CD4-positive, alpha-beta T cell treated with Interleukin-15 for 4 hours (primary cell): ENCODE measurements at regions not wholly inside any gene's neighbourhood (a gene's known extent, or its start where the extent isn't known, plus 50 kb on each side); places are given as distances from the start of the nearest gene placed in this dataset.
"Not testable (repeated sequence)": the region's sequence is repeated elsewhere in the genome, so short reads cannot be mapped to it uniquely, and the experiment has no call there.

Experiments used
- DNase-seq: peaks from one replicate; pipeline ENCODE4 v3.0.0-alpha.2; 2020; ENCODE audit warnings: low spot score

DNA sequence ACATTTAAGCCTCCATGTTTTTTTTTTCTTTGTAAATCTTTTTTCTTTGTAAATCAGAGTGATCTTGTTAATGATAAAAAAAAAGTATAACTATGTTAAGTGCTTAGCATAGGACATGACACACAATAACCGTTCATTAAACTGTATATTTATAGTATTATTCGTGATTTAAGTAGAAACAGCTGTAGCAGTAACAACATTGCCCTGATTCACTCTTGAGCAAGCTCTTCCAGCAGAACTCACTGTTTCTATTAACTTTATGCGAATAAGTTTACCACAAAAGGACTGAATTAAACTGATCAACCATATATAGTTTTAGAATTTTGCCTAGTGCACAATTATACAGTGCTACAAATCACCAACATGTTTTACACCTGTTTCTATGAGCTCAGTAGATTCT is 1338.0 kb upstream of the EYS start:
- DNase-seq, result no peak

GRCh38 chr6:67031451-67031850 is 1324.4 kb upstream of the EYS start:
- DNase-seq, result no peak

DNA sequence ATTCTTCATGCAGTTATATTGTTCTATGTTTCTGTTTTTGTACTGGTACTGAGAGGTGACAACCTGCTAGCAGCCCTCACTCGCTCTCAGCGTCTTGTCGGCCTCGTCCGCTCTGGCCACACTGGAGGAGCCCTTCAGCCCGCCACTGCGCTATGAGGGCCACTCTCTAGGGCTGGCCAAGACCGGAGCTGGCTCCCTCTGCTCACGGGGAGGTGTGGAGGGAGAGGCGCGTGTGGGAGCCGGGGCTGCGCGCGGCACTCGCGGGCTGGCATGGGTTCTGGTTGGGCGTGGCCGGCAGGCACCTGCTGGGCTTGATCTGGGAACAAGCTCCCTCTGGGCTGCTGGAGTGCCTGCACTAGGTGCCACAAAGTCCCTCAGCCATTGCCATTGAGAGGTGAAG is 1323.8 kb upstream of the EYS start:
- DNase-seq, result no peak

GRCh38 chr6:67016921-67017460 is 1310.0 kb upstream of the EYS start:
- DNase-seq, result no peak

GRCh38 chr6:67011441-67011840 is 1304.4 kb upstream of the EYS start:
- DNase-seq, result no peak

DNA sequence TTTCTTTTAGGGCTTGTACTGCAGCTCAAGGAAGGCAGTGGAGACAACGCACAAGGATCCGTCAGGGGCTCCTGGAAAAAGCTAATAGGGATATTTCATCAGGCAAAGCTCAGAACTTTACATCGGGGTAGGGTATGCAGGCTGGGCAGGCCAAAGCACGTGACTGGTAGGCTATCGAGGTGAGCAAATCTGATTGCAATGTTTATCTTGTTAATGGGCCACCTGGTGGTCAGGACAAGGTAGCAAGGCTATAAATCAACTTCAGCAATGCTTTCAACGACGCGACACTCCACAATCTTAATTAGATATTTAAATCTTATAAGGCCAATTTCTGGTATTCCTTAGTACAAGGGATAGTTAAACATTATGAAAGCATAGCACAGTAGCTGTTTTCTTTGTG is 1302.8 kb upstream of the EYS start:
- DNase-seq, result no peak

- DNase-seq, result no peak
Observed at GRCh38 chr6:67003844-67004243, 1296.8 kb upstream of the EYS start.

GRCh38 chr6:67000121-67000520 is 1293.1 kb upstream of the EYS start:
- no peak for DNase-seq

DNA sequence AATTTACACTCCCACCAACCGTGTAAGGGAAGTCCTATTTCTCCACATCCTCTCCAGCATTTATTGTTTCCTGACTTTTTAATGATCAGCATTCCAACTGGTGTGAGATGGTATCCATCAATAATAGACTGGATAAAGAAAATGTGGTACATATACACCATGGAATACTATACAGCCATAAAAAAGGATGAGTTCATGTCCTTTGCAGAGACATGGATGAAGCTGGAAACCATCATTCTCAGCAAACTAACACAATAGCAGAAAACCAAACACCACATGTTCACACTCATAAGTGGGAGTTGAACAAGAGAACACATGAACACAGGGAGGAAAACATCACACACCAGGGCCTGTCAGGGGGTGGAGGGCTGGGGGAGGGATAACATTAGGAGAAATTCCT is 1290.6 kb upstream of the EYS start:
- not testable (repeated sequence) for DNase-seq

DNA sequence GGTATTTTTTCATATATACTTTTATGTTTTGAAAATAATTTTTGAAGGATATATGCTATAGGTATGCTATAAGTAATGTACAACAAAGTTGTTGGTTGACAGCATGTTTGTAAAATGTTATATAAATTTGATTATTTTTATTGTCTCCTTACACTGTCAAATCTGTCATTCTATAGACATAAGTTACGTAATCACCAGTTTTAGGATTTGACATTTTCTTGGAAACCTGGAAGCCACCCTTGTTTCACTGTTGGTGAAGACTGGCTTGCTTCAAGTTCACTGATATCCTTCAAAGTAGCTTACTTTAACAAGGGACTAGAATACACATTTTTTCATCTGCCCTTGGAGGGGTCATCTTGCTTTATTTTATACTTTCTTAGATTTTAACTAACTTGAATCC is 1288.6 kb upstream of the EYS start:
- DNase-seq, result no peak

GRCh38 chr6:66993708-66994107 is 1286.7 kb upstream of the EYS start:
- DNase-seq, result not testable (repeated sequence)

- no peak for DNase-seq
Observed at GRCh38 chr6:66993272-66993671, 1286.2 kb upstream of the EYS start.

- DNase-seq, result no peak
Observed at GRCh38 chr6:66992660-66993059, 1285.6 kb upstream of the EYS start.

GRCh38 chr6:66986940-66987339 is 1279.9 kb upstream of the EYS start:
- no peak for DNase-seq

GRCh38 chr6:66985816-66986215 is 1278.8 kb upstream of the EYS start:
- DNase-seq, result no peak

DNA sequence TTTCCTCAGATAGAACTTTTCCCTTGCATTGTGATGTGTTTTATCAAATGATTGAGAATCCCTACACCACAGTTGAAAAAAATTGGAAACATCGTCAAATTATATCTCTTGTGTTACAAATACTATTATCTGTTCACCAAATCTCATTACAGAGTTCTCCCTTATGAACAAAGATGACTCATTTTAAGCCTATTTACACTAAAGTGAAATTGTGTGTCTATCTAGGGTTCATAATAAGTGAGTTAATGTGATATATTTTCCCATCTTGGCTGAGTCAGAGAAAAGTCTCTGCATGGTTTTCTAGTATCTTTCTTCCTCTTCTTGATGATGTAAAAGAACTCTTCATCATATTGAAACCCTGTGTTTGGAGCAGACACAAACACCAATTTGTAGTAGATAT is 1263.3 kb upstream of the EYS start:
- no peak for DNase-seq

DNA sequence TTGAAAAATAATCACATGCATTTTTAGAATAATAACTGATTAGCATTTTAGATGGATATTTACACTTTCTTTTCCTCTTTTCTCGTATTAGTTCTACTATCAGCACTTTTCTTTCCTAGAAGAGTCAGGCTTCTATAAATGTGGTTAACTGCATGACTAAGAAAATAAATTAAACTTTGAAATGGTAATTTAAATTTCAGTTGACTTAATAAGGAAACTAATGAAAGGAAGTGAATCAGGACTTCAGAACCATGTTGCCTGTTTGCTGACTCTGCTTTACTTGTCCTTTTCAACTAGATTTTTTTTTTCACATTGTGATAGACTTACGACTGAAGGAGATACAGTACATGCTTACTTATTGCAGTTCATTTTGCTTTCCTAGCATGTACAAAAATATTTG is 1258.2 kb upstream of the EYS start:
- DNase-seq, result no peak

DNA sequence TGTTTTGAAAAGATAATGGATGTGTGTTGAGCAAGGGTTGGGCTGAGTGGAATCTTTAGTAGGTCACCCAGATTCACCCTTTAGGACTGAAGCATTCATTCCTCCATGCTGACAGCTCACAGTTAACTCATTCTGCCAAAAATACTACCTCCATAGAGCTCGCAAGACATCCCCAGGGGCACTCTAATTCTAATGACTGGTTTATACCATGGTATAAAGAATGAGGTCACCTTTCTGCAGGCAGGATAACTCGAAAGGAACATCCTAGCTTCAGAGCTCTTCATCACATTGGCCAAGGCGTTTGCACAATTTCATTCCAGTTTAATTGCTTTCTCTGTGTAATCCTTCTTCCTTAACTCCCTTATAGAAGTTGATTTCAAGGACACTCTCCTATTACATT is 1257.2 kb upstream of the EYS start:
- no peak for DNase-seq

- DNase-seq, result no peak
Observed at GRCh38 chr6:66962082-66962481, 1255.1 kb upstream of the EYS start.

- no peak for DNase-seq
Observed at GRCh38 chr6:66961191-66961590, 1254.2 kb upstream of the EYS start.

GRCh38 chr6:66949191-66949661 is 1242.2 kb upstream of the EYS start:
- no peak for DNase-seq

DNA sequence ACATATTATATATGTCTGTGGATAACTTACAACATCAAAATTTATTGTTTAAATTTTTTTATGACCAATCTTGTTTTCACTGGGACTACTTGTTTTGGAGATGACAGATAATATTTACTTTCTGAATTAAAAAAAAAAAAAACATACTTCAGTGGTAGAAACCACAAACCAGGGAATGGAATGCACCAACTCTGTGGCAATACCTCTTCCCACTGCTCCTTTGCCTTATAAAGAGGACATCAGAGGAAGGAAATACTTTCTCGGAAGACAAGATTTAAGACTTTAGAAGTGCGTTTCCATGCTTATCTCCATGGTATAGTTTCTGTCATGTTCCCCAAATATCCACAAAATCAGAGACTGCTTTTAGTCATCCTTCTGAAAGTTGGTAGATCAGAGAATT is 1241.1 kb upstream of the EYS start:
- DNase-seq, result no peak

DNA sequence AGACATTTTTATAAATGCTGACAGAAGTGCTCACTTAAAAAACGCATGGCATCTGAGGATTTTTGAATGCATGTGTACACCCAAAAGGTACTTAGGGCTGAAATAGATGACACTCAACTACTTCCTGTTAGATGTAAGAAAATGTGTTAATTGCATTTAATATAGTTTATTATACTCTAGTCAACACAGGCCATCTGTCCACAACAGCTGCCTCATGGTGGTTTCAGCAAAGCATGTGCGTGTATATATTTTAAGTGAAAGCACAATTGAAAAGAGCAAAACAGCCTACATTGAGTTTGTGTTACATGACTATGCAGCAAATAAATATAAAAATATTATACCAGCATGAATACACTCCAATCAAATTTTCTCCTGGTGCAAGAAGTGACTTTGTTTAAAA is 1233.0 kb upstream of the EYS start:
- DNase-seq, result no peak

GRCh38 chr6:66937180-66937579 is 1230.2 kb upstream of the EYS start:
- no peak for DNase-seq

DNA sequence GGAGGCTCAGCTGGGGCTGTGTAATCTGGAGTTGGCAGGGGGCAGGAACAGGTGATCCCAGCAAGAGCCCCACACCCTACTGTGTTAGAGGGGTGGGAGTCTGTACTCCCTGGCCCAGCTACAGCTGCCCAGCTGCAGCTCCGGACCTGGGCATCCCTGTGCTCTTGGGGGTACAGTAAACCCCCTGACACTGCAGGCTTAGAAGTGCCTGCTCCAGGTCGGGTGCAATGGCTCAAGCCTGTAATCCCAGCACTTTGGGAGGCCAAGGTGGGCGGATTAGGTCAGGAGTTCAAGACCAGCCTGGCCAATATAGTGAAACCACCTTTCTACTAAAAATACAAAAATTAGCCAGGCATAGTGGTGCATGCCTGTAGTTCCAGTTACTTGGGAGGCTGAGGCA is 1228.6 kb upstream of the EYS start:
- DNase-seq, result no peak
